Duodenal mucosa (tissue), 2 donors: ENCODE measurements at regions not wholly inside any gene's neighbourhood (a gene's known extent, or its start where the extent isn't known, plus 50 kb on each side); places are given as distances from the start of the nearest gene placed in this dataset.

Source experiments
- H3K27ac ChIP-seq: one replicate; pipeline ENCODE4 v1.7.0; 2013; ENCODE audit warnings: low read depth, low read length
- H3K27me3 ChIP-seq, 2 donors: one replicate each; pipeline ENCODE4 v1.7.0; 2013; ENCODE audit warnings: low read length in 2 of 2, control low read depth in 1 of 2; ENCODE audit not compliant: insufficient read depth in 2 of 2, control insufficient read depth in 1 of 2
- H3K36me3 ChIP-seq, 2 donors: one replicate each; pipeline ENCODE4 v1.7.0; 2013; ENCODE audit warnings: low read length in 2 of 2, control low read depth in 1 of 2; ENCODE audit not compliant: insufficient read depth in 2 of 2, control insufficient read depth in 1 of 2
- H3K4me1 ChIP-seq, 2 donors: one replicate each; pipeline ENCODE4 v1.7.0; 2013; ENCODE audit warnings: low read length in 2 of 2, control low read depth in 1 of 2; ENCODE audit not compliant: insufficient read depth in 2 of 2, control insufficient read depth in 1 of 2
- H3K4me3 ChIP-seq, 2 donors: one replicate each; pipeline ENCODE4 v1.7.0; 2013; ENCODE audit warnings: low read length in 2 of 2, low read depth in 1 of 2
- H3K9ac ChIP-seq, 2 donors: one replicate each; pipeline ENCODE4 v1.7.0; 2013; ENCODE audit warnings: low read length in 2 of 2, low read depth in 1 of 2
- H3K9me3 ChIP-seq, 2 donors: one replicate each; pipeline ENCODE4 v1.7.0; 2013; ENCODE audit warnings: low read length in 2 of 2, control low read depth in 1 of 2; ENCODE audit not compliant: control insufficient read depth in 1 of 2

DNA sequence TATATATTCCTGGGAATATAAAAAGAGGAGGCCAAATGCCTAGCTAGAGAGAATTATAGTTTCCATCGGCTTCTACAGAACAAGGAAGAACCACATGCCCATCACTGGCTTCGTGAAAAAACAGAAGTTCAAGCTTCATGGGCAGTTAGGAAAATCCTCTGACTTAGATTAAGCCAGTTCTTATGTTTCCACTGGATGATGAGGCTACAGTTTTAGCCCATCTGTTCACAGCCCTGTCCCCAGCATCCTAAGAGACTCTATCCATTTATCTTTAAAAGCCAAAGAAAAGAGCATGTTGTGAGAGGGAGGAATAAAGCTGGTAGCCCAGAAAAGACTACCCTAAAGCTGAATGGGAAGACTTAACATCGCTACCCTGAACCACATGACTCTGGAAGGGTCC is 285.5 kb upstream of the WWC1 start:
- Histone ChIP-seq H3K4me1 (no peaks in the 10 kb centered on the region), H3K27ac (no peak overlapping the region), H3K36me3 (no peaks in the 10 kb centered on the region)

DNA sequence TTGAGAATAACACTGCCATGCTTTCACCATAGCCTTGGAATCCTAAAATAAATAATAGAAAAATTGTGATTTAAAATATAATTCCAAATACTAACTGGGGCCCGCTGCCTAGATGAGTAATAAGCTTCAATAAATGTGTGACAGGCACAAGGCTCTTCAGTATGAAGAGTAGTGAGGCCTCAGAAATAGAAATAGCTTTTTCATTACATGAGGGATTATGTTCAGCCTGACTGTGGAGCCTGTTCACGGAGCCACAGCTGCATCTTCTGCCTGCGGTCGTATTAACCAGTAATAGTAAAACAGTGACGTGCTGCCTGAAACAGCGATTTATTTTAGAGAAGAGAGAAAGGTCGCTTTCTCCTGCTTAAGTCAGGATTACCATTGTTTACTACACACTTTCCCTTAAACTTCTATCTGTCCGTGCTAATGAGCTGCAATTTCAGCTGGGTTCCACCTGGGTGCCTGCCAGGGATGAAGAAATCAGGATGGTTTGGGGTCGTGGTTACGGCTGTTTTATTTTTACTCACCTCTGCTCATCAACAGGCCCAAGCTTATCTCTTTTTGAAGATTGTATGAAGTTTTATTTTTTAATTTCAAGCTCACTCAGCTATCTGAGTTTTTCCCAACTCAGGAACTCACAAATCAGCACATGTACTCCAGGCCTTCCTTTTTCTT is 284.9 kb upstream of the WWC1 start:
- no peaks in the 10 kb centered on the region for H3K27me3 ChIP-seq
- H3K9ac ChIP-seq = no peak overlapping the region
- H3K4me1 ChIP-seq = no peaks in the 10 kb centered on the region
- H3K36me3 ChIP-seq = no peaks in the 10 kb centered on the region
- no peak overlapping the region for H3K4me3 ChIP-seq
- no peaks in the 10 kb centered on the region for H3K9me3 ChIP-seq
- H3K27ac ChIP-seq = no peak overlapping the region

More for the DNA sequence above, 285.5 kb upstream of the WWC1 start:
- Histone ChIP-seq H3K4me3 (no peak overlapping the region), H3K9ac (no peak overlapping the region), H3K27me3 (no peaks in the 10 kb centered on the region), H3K9me3 (no peaks in the 10 kb centered on the region)

DNA sequence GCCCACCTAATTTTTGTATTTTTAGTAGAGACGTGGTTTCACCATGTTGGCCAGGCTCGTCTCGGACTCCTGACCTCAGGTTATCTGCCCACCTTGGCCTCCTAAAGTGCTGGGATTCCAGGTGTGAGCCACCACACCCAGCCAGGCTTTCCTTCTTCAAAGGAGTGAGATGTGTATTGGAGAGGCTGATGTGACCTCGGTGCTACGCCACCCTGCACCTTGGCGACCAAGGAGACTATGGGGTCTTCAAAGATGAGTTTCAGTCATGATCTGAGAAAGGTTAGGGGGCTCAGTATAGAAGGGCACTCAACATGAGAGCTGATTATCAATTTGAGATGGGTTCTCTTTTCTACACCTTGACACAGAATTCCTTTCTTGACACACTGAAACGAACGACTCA is 284.2 kb upstream of the WWC1 start:
- Histone ChIP-seq H3K27ac (no peak overlapping the region), H3K9me3 (no peaks in the 10 kb centered on the region), H3K36me3 (no peaks in the 10 kb centered on the region), H3K4me3 (no peak overlapping the region), H3K4me1 (no peaks in the 10 kb centered on the region), H3K27me3 (no peaks in the 10 kb centered on the region), H3K9ac (no peak overlapping the region)

DNA sequence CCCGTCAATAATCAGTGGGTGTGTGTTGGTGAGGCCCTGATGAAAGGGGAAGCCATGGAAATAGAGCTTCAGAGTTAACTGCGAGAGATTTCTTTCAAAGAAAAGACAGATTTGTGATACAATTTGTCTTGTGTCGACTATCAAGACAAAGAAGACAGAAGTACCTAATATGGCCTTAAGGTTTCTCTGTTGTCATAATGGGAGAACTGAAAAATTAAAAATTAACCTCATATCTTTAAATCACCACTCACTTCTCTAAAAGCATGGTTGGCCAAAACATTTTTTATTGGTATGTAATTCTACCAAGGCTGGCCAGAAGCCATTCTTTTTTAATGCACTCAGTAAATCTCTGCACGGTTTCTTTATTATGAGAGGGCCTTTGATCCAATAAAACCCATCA is 282.9 kb upstream of the WWC1 start:
- Histone ChIP-seq H3K9ac (no peak overlapping the region), H3K4me1 (no peaks in the 10 kb centered on the region), H3K9me3 (no peaks in the 10 kb centered on the region), H3K4me3 (no peak overlapping the region), H3K27ac (no peak overlapping the region), H3K27me3 (no peaks in the 10 kb centered on the region), H3K36me3 (no peaks in the 10 kb centered on the region)

DNA sequence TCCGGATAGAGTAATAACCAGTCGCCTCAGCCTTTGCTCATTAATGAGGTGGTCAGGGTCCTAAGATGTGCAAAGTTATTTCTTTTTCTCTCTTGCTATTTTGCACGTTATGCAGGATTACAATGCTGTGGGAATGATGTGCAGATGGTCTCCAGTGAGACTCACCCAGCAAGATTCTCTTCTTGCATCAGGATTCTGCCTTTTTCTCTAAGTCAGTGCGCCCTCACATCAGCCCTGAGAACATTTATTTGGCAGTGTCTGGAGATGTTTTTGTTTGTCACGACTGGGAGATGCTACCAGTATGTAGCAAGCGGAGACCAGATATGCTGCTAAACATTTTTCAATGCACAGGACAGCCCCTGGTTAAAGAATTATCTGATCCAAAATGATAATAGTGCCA is 280.3 kb upstream of the WWC1 start:
- H3K27me3 ChIP-seq = no peaks in the 10 kb centered on the region
- H3K9me3 ChIP-seq = no peaks in the 10 kb centered on the region
- no peaks in the 10 kb centered on the region for H3K36me3 ChIP-seq
- no peak overlapping the region for H3K4me3 ChIP-seq
- H3K4me1 ChIP-seq = no peaks in the 10 kb centered on the region
- no peak overlapping the region for H3K27ac ChIP-seq
- H3K9ac ChIP-seq = no peak overlapping the region

DNA sequence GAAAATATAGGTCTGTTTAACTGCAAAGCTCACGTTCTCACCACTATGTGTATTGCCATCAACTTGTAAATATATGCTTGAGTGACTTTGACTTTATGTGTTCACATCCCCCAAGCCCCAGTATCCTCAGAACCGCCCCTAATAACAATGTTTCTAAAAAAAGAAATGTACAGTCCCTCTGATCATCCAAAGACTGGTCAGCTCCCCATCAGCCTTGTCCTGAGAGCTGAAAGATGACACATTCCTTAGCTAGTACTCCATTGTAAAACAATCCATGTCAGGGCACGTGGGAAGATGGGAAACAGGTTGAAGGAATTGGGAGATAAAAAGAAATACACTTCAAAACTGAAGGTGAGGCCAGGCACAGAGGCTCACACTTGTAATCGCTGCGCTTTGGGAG is 279.4 kb upstream of the WWC1 start:
- no peak overlapping the region for H3K4me3 ChIP-seq
- H3K36me3 ChIP-seq = no peaks in the 10 kb centered on the region
- H3K9me3 ChIP-seq = no peaks in the 10 kb centered on the region
- no peak overlapping the region for H3K9ac ChIP-seq
- no peaks in the 10 kb centered on the region for H3K27me3 ChIP-seq
- H3K27ac ChIP-seq = no peak overlapping the region
- H3K4me1 ChIP-seq = no peaks in the 10 kb centered on the region

DNA sequence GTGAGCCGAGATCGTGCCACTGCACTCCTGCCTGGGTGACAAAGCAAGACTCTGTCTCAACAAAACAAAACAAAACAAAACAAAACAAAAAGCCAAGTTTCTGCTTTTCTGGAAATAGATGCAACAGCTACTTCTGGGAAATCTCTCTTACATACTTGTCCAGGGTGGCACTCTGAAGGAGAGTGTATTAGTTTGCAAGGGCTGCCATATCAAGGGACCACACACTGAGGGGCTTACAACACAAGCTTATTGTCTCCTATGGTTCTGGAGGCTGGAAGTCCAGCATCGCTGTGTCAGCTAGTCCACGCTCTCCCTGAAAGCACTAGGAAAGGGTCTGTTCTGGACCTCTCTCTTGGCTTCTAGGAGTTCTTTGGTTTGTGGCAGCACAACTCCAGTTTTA is 277.9 kb upstream of the WWC1 start:
- no peaks in the 10 kb centered on the region for H3K36me3 ChIP-seq

DNA sequence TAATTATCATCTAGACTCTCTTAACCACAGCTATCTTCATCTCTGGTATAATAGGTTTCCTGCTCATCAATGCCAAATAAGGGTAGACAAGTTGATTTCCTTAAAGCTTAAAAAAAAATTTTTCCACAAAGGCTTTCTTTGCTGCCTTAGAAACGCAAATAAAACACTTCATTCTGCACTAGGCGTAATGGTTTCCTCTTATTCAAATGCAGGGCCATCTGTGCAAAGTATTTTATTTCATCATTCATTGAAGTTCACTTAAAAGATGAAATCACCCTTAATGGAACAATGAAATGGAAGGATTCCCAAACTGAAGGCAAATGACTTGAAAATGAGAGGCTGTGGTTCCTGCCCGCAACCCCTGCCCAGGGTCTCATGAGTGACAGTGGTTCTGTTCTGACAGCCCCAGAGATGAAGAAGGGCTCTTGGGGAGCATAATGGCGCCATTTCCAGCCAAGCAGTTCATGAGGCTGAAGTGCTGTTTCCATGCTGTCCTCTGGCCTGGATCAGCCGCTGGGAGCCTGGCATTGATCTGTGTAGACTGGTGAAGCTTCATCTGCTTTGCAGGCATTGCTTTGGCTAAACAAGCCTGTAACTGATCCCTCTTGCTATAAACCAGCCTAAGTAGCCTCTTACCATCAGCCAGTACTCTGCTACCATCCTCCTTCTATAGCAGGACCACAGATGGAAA is 276.9 kb upstream of the WWC1 start:
- no peak overlapping the region for H3K4me3 ChIP-seq
- H3K27ac ChIP-seq = no peak overlapping the region
- no peaks in the 10 kb centered on the region for H3K4me1 ChIP-seq
- no peaks in the 10 kb centered on the region for H3K36me3 ChIP-seq
- no peak overlapping the region for H3K9ac ChIP-seq
- no peaks in the 10 kb centered on the region for H3K9me3 ChIP-seq
- H3K27me3 ChIP-seq = no peaks in the 10 kb centered on the region

More for the DNA sequence above, 277.9 kb upstream of the WWC1 start:
- H3K9me3 ChIP-seq = no peaks in the 10 kb centered on the region
- no peak overlapping the region for H3K4me3 ChIP-seq
- no peak overlapping the region for H3K9ac ChIP-seq
- no peak overlapping the region for H3K27ac ChIP-seq
- no peaks in the 10 kb centered on the region for H3K27me3 ChIP-seq
- no peaks in the 10 kb centered on the region for H3K4me1 ChIP-seq

DNA sequence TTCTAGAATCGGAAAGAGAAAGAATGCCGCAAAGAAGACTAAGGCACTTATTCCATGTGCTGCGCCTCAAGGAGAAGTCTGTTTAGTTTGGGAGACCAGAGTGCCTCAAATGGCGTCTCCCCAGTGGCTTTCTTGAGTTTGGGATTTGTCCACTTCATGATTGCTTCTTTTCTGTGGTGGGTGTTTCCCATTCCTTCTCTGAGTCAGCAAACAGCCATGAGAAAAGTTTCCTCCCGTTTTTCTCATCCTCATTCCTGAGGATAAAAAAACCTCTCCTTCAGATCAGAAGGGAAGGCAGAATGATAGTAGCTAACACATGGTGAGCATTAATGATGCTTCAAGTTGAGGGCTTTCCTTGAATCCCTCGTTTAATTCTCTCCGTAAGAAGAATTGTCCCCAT is 275.9 kb upstream of the WWC1 start:
- no peaks in the 10 kb centered on the region for H3K9me3 ChIP-seq
- H3K27me3 ChIP-seq = no peaks in the 10 kb centered on the region
- H3K4me3 ChIP-seq = no peak overlapping the region
- no peaks in the 10 kb centered on the region for H3K4me1 ChIP-seq
- no peak overlapping the region for H3K27ac ChIP-seq
- no peaks in the 10 kb centered on the region for H3K36me3 ChIP-seq
- H3K9ac ChIP-seq = no peak overlapping the region

DNA sequence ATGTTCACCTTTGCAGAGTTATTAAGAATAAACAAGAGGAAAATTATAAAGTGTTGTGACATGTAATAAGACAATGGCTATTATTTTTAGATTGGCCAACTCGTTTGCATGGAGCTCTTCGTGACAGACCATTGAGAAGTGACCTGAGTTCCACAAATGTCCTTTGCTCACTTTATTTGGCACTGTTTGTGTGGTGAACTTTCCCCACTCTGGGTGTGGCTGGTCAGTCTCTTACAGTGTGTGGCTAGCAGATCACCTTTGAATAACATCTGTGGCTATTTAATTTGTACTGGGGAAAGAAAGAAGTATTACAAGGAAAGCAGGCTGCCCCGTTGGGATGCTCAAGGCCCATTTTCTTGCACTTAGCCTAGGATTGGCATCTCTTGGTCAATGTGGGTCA is 274.1 kb upstream of the WWC1 start:
- Histone ChIP-seq H3K9ac (no peak overlapping the region), H3K4me1 (no peaks in the 10 kb centered on the region), H3K4me3 (no peak overlapping the region), H3K36me3 (no peaks in the 10 kb centered on the region), H3K9me3 (no peaks in the 10 kb centered on the region), H3K27ac (no peak overlapping the region), H3K27me3 (no peaks in the 10 kb centered on the region)
